A549 (cell line): ENCODE measurements at regions not wholly inside any gene's neighbourhood (a gene's known extent, or its start where the extent isn't known, plus 50 kb on each side); places are given as distances from the start of the nearest gene placed in this dataset.

Source experiments
- BHLHE40 ChIP-seq: IDR thresholded peaks from 2 replicates; pipeline ENCODE4 v1.6.1; 2012; ENCODE audit warnings: low read depth, low read length, inconsistent platforms
- EP300 ChIP-seq, 2 experiments: fragments of >200 bp; sonication (Bioruptor Twin); formaldehyde crosslinking; IDR thresholded peaks; 2 replicates in 1 of 2; 3 replicates in 1 of 2; pipeline ENCODE4 v1.6.1; 2016 to 2017
- MYC ChIP-seq: IDR thresholded peaks from 2 replicates; pipeline ENCODE4 v1.6.1; 2012; ENCODE audit warnings: mild to moderate bottlenecking, inconsistent platforms, low read length, improper control_type of control experiment, borderline replicate concordance
- POLR2A ChIP-seq: IDR thresholded peaks from 2 replicates; pipeline ENCODE4 v1.6.1; 2012; ENCODE audit warnings: mild to moderate bottlenecking, low read length
- RAD21 ChIP-seq, 2 experiments: fragments of >200 bp in 1 of 2; sonication (Bioruptor Twin) in 1 of 2; formaldehyde crosslinking in 1 of 2; IDR thresholded peaks in 1 of 2; conservative IDR thresholded peaks in 1 of 2; 2 replicates in 1 of 2; 3 replicates in 1 of 2; pipeline ENCODE4 v1.6.1; 2012 to 2018; ENCODE audit warnings: inconsistent platforms in 1 of 2
- TF ChIP-seq, protein P1 (sequence below): fragments of >200 bp; sonication (Bioruptor Twin); formaldehyde crosslinking; IDR thresholded peaks from 3 replicates; pipeline ENCODE4 v1.5.1; 2016
- TF ChIP-seq, protein P2 (sequence below): fragments of 450-650 bp; IDR thresholded peaks from 2 replicates; pipeline ENCODE4 v1.6.1; 2014; ENCODE audit warnings: antibody characterized with exemption
- TF ChIP-seq, protein P3 (sequence below): IDR thresholded peaks from 2 replicates; pipeline ENCODE4 v1.6.1; 2012
- TF ChIP-seq, protein P4 (sequence below): fragments of 250-450 bp; sonication (Bioruptor Pico); IDR thresholded peaks from 2 replicates; pipeline ENCODE4 v1.5.0; 2021; ENCODE audit warnings: mild to moderate bottlenecking, moderate library complexity, borderline replicate concordance

DNA sequence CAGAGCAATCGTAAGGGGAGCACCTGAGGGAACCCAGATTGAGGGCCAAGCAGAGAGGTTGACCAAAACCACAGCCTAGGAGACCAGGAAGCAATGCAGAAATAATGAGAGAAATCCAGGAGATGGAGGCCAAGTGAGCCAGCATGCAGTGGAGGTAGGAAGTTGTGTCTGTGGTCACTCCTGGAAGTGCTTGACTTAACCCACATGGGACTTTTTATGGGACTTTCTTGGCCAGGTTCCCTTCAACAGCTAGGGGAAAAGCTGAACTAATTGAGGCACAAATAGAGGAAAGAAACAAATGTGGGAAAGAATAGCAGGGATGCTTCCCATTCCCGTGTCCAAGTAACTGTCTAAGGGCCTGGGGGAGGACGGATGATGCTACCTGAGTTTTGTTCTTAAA lies 293.2 kb upstream of the CLINT1 start:
- TF ChIP-seq, protein P1, sequence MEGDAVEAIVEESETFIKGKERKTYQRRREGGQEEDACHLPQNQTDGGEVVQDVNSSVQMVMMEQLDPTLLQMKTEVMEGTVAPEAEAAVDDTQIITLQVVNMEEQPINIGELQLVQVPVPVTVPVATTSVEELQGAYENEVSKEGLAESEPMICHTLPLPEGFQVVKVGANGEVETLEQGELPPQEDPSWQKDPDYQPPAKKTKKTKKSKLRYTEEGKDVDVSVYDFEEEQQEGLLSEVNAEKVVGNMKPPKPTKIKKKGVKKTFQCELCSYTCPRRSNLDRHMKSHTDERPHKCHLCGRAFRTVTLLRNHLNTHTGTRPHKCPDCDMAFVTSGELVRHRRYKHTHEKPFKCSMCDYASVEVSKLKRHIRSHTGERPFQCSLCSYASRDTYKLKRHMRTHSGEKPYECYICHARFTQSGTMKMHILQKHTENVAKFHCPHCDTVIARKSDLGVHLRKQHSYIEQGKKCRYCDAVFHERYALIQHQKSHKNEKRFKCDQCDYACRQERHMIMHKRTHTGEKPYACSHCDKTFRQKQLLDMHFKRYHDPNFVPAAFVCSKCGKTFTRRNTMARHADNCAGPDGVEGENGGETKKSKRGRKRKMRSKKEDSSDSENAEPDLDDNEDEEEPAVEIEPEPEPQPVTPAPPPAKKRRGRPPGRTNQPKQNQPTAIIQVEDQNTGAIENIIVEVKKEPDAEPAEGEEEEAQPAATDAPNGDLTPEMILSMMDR, result no peak
- no peak for TF ChIP-seq POLR2A
- no peak for TF ChIP-seq RAD21 (conservative IDR thresholded peaks at IDR 0.05 in 1 of 2, IDR thresholded peaks at IDR 0.05 in 1 of 2)
- TF ChIP-seq EP300 (IDR thresholded peaks at IDR 0.05), result no peak
- TF ChIP-seq, protein P2, sequence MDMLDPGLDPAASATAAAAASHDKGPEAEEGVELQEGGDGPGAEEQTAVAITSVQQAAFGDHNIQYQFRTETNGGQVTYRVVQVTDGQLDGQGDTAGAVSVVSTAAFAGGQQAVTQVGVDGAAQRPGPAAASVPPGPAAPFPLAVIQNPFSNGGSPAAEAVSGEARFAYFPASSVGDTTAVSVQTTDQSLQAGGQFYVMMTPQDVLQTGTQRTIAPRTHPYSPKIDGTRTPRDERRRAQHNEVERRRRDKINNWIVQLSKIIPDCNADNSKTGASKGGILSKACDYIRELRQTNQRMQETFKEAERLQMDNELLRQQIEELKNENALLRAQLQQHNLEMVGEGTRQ, result no peak
- TF ChIP-seq, protein P3, sequence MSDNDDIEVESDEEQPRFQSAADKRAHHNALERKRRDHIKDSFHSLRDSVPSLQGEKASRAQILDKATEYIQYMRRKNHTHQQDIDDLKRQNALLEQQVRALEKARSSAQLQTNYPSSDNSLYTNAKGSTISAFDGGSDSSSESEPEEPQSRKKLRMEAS, result no peak
- TF ChIP-seq, protein P4, sequence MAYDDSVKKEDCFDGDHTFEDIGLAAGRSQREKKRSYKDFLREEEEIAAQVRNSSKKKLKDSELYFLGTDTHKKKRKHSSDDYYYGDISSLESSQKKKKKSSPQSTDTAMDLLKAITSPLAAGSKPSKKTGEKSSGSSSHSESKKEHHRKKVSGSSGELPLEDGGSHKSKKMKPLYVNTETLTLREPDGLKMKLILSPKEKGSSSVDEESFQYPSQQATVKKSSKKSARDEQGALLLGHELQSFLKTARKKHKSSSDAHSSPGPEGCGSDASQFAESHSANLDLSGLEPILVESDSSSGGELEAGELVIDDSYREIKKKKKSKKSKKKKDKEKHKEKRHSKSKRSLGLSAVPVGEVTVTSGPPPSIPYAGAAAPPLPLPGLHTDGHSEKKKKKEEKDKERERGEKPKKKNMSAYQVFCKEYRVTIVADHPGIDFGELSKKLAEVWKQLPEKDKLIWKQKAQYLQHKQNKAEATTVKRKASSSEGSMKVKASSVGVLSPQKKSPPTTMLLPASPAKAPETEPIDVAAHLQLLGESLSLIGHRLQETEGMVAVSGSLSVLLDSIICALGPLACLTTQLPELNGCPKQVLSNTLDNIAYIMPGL, result no peak
- TF ChIP-seq BHLHE40, result no peak
- no peak for TF ChIP-seq MYC
